NCI-H2196 (cell line): ENCODE measurements at regions not wholly inside any gene's neighbourhood (a gene's known extent, or its start where the extent isn't known, plus 50 kb on each side); places are given as distances from the start of the nearest gene placed in this dataset.

Experiments used
- DNase-seq: peaks from one replicate; lab custom pipeline; 2025; ENCODE audit not compliant: unreplicated experiment; lab: John Stamatoyannopoulos, UW

DNA sequence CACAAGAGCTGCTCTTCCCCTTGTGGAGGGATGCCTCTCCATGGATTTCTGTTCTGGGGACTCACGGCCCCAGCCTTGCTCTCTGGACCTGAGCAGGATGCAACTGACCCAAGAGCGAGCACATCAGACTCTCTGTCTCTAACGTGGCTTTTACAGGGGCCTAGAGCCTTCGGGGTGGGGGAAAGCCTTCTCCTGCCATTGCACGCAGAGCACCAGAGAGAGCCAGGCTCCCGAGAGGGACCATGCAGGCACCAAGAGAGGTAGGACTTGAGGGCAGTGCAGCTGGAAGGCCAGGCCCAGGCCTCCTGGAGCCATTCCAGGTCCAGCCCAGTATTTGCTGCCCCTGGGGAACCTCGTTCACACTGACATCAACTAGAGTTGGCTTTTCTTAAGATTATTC, 475.6 kb upstream of the MYT1L start:
- no peak for DNase-seq

DNA sequence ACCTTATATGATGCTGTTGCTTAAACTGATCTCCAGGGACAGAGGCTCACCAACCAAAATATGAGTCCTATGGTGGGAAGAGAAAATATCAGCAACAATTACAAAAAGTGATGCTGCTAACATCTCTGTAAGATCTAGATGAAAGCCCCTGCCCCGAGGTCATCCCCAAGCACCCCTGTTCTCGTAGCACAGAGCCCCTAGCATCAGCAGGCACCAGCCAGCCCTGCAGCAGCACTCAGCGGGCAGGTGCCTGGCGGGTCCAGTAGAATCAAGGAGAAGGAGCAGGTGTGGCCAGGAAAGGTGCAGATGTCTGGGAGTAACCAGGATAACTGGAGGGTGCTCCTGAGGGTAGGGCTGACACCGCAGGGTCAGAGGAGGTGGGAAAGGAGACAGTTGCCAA, 474.2 kb upstream of the MYT1L start:
- DNase-seq: no peak

DNA sequence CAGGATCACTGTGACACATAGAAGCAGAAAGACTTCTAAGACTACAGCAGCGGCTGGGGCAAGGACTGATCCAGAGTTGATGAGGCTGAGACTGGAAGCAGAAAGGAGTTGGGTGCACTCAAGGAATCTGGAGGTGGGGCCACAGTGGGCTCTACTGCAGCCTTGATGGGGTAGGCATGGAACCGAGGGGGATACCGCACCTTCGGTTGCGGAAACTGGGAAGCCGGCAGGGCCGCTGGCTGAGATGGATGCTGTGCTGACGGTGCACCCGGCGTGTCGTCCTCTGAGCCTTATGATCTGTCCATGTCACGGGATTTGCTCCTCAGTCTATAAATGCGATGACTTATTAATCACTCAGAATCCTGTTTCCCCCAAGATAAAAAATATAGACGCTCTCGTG, 473.5 kb upstream of the MYT1L start:
- DNase-seq: no peak

DNA sequence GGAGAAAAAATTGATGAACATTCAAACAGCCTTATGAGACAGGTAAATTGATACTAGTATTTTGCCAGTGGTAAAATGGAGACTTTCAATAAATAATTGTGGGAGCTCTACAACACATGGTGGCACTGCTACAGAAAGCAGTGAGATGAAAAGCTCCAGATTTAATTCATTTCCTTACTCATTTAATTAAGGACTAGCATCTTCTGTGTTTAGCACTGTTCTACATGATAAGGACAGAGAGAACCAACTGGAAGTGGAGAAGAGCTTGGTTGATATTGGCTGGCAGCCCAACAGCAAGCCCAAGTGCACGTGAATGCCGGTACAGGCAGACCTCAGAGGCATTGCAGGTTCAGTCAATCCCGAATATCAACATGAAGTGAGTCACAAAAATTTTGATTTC, 470.4 kb upstream of the MYT1L start:
- DNase-seq: no peak

DNA sequence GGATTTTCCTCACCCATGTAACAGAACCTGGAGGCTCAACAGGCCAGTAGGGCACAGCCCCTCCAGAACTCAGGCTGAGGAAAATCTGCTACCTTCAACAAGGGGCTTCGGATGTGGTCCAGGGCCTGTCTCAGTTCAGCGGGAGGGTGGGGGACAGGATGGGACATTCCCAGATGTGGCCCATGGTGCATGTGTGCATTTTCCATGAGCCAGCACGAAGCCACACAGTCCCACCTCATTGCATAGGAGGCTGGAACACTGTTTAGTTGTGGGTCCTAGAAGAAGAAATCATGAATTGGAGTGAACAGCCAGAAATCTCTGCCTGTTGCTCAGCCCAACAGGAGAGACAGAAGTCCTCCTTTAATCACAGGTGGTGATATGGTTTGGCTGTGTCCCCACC, 469.6 kb upstream of the MYT1L start:
- no peak for DNase-seq

DNA sequence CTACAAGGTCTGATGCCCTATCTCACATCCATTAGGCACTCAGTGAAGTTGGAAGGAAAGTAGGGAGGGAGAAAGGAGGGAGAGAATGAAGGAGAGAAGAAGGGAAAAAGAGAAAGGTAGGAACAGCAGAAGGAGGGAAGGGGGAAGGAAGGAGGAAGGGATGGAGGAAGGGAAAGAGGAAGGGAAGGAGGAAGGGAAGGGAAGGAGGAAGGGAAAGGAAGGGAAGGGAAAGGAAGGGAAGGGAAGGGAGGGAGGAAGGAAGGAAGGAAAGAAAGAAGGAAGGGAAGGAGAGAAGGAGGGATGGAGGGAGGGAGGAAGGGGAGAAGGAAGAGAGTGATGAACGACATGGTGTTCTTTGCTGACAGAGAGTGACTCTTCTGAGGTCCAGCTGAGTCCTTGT, 468.9 kb upstream of the MYT1L start:
- no peak for DNase-seq

DNA sequence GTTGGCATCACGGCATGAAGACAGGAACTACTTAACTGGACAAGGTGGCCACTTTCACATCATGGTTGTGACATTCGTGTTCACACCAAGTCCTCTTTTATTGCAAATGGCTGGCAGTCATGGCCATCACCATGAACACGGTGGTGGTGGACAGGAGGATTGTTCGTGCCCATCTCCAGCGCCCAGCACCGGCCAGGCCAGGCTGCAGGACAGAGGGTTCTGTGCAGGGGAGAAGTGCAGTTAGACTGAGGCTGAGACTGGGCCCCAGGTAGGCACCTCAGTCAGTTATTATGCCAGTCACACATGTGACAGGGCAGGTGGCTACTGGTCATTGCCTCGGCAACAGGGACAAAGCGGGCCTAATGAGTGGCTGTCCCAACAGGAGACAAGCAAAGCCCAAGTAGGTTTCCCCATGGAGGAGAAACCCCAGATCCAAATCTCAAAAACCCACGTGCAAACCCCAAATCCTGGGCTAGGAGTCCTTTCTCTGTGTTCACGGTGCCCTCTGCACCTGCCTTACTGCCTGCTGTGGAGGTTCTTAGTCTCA, 468.1 kb upstream of the MYT1L start:
- no peak for DNase-seq

DNA sequence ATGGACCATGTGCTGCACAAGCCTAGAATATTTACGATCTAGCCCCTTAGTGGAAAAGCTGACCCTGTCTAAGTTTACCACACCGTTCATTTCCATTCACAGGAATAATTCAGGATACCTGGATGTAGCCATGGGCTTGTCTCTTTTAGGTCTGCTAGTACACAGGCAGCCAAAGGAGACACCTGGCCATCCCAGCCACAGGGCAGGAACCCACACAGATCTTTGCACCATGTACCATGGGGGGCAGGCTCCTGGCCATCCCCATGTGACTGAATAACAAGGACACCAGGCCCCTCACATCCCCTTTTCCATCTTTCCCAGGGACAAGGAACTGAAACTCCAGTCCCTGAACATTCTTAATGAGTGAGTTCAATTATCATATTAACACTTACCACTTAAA, 467.3 kb upstream of the MYT1L start:
- DNase-seq: no peak

DNA sequence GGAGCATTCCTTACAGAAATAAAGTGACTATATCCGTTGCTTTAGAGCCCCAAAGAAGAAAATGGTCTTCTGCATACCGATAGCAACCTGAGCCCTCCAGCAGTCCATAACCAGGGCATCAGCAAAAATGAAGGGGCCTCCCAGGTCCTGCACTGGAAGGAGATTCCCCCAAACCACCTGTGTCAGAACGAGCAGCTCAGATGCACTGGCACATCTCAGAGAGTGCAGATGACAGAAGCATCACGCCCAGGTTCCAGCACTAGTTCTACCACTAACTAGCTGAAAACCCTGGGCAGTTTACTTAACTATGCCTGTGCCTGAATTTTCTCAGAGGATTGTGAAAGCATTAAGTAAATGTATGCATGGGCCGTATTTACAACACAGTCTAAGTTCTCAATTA, 466.7 kb upstream of the MYT1L start:
- DNase-seq: no peak

DNA sequence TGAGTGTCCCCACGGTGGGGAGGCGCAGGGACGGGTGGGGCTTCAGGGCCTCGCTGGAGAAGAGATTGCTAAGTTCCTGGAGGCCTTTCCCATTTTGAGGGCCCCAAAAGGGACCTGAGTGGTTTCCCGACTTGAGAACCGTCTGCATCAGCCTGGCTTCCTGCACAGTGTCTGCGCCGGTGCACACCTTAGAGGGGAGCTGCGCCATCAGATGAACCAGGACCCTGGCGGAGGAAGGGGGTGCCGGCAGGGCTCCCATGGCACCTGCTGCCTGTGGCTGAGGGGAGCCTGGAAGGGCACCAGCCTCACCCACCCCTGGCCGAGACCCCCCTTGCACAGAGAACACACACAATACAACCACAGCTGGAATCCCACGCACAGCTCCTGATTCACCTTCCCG, 465.1 kb upstream of the MYT1L start:
- DNase-seq: no peak

DNA sequence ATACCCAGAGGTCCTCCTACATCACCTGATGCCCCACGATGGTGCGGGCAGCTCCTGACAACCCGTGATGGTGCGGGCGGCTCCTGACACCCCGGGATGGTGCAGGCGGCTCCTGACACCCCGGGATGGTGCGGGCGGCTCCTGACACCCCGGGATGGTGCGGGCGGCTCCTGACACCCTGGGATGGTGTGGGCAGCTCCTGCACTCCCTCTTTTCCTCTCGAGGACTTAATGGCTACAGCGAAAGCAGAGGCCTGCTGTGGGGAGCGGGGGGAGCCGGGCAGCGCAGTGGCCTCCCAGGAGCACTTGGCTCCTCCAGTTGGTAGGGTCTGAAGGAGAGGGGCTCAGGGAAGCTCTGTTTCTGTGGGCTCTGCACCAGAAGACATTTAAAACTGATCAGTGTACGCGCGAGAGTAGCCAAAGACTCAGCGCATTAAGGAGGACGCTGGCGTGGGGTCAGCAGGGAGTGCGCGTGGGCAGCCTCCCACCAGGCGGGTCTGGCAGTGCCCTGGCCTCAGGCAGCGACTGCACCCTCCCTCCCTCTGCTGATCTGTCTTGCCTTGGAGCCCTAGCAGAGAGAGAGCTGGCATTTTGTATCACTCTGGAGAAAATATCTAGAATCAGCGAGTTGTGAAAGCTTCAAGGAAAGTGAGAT, 464.5 kb upstream of the MYT1L start:
- DNase-seq: no peak

DNA sequence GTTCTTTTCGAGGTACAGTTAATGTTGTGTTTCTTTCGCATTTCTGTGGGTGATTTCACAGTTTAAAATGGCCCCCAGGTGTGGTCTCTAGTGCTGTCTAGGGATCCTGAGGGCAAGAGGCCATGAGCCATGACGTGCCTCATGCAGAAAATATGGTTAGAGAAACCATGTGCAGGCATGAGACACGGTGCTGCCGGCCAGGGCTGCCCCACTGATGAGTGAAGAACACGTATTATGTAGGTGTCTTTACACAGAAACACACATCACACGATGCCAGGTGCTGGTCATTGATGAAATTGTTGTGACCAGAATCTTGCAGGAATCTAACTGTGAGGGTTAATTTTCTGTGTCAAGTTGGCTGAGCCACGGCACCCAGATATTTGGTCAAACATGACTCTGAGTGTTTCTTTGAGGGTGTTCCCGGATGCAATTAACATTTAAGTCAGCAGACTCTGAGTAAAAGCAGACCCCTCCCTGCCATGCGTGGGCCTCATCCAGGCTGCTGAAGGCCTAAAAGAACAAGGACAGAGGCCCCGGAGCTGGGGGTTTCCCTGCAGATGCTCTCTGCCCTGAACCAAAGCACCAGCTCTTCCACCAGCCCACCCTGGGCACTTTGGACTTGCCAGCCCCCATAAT, 463.0 kb upstream of the MYT1L start:
- no peak for DNase-seq

DNA sequence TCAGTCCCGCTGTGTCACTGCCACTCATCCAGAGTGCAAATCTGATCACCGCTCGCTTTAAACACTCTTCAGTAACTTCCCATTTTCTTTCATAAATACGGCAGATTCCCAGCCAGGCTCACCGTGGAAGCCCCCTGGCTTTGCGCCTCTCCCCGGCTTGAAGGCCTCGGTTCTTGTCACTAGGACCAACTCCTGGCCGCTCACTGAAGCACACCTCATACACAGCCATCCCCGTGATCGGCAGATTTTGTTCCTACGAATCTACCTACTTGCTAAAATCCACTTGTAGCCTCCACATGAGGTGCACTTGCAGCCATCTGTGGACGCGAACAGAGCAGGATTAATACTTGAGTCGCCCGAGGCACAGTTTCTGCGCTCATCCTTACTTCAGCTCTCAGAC, 462.4 kb upstream of the MYT1L start:
- DNase-seq: no peak

DNA sequence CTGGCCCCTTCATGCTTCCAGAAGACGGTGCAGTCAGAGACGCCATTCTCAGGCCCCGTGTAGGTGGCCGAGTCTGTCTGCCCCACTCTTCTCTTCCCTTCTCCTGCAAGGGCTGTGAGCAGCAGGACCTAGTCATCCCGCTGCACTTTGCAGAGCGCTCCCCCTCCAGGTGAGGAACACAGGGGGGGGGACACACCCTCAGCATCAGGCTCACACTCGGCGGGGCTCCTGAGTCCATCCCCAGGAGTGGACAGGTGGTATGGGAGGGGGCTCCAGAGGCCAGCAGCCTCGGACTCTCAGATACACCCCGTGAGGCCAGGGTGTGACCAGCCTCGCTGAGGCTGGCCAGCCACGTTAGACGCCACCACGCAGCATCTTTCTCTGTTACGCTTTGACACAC, 460.5 kb upstream of the MYT1L start:
- DNase-seq: no peak

DNA sequence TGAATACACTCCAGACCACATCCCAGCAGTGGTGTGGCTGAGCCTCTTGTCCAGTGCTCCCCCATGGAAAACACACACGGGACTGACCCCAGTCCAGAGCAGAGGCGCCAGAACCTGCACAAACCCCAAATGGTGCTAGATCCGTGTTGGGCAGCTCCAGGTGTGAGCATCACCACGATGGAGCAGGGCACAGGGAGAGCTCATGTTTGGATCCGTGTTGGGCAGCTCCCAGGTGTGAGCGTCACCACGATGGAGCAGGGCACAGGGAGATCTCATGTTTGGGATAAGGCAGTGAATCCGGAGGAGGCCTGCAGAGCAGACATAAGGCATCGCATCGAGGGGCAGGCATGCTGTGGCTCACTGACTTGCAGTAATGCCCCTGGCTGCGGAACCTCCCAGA, 460.0 kb upstream of the MYT1L start:
- DNase-seq: no peak

DNA sequence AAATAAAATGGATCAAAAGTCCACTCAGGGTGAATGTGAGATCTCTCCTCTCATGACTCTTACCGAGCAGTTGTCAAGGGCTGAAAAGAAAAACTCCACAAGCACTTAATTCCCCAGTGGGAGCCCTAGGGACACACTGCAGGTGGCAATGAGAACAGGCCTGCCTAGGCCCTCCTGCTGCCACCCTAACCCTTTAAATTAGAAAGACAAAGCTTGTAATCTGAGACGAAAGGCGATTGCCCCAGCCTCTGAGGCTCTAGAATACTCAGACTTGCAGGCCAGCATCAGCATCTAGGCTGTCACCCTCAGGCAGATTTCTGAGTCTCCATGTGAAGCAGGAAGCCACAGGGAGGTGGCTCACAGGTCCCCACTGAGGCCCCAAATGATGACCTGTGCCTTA, 457.0 kb upstream of the MYT1L start:
- peak; percentile 30 for DNase-seq

DNA sequence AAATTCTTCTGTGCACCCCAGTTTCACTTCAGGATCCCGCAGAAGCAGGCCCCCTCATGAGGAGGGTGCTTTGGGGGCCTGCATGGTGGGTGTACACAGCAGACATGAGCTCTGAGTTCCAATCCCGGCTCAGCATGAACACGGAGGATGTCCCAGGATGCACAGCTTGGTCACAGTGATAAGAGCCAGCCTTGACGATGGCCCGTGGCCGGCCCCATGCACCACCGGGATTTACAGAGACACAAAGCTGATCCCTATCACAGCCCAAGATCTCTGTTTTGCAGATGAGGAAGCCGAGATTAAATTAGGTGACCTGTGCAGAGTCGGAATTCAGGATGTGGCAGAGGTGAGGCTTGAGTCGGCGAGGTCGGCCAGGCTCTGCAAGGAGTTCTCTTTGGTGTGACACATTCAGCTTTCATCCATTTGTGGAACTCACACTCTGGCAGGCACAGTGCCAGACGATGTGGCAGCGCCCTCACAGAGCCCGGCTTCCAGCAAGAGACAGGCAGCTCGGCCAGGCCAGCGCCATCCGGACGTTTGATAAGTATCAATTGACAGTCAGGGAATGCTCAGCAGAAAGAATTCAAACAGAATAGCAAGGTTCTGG, 456.3 kb upstream of the MYT1L start:
- peak; percentile 55 for DNase-seq

DNA sequence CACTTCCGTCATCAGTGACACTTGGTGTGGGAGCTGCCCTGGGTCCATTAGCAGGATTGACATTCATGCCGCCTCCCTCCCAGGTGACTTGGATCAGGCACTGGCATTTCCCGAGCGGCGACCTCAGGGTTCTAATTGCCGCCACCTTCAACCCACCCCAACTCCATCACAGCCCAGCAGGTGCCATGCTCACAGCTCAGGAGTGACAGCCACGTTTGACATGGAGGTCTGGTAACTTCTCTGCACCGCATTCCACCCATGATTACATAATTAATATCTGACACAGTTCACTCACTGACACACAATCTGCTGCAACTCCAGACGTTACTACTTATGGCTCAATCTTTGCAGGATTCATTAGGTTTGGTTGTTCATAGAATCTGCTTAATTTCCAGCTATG, 450.9 kb upstream of the MYT1L start:
- no peak for DNase-seq

DNA sequence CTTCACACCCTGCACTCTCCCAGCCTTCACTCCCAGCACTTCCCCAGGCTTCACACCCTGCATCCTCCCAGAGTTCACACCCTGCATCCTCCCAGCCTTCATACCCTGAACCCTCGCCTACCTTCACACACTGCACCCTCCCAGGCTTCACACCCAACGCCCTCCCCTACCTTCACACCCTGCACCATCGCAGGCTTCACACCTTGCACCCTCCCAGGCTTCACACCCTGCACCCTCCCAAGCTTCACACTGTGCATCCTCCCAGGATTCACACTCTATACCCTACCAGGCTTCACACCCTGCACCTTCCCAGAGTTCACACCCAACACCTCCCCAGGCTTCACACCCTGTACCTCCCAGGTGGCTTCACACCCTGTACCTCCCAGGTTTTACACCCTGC, 448.7 kb upstream of the MYT1L start:
- no peak for DNase-seq

DNA sequence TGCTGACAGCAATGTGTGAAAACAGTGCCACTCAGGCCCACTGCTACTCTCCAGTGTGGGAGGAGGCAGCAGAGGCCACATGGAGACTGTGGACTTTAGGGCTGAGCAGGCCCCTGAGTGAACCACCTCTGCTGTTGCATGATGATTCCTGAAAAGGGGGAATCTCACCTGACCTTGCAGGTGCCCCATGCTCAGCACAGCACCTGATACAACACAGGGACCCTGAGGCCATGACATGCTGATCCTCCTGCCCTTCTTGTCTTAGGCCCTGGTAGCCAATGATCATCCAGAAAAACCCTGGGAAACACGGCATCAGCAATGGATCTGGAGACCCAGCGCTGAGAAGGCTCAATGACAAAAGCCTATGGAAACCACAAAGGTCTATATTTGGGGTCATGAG, 446.8 kb upstream of the MYT1L start:
- DNase-seq: no peak

DNA sequence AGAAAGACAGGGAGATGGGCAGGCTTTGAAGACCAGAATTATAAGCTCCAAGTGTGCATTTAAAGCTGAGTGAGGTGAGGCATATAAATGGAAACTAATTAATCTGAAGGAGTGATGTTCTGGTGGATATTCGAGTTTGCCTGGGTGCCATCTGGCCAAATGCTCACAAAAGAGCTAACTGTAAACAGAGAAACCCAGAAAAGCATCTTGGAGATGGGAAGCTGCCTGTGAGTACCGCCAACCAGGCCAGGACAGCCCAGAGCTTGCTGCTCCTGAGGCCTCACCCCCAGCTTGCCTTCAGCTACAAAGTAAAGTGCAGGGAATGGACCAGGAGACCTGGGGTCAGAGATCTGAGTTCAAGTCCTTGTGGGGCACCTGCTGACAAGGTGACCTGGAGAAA, 446.1 kb upstream of the MYT1L start:
- DNase-seq: no peak

DNA sequence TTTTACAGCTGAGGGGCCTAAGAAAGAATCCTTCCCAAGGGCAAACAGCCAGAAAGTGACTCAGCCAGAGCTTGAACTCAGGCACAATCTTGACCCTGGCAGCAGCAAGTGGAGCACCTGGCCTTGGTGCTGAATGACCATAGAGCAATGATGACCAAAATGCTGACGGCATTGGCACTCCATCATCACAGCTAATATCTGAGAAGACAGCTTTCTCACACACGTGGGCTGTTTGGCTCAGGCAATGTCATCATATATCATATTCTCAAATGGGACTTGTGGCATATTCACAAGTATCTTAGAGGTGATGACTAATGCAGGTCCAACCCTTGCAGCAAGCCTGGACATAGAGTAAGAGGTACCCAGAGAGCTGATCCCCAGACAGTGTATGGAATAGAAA, 443.9 kb upstream of the MYT1L start:
- DNase-seq: peak; percentile 20

DNA sequence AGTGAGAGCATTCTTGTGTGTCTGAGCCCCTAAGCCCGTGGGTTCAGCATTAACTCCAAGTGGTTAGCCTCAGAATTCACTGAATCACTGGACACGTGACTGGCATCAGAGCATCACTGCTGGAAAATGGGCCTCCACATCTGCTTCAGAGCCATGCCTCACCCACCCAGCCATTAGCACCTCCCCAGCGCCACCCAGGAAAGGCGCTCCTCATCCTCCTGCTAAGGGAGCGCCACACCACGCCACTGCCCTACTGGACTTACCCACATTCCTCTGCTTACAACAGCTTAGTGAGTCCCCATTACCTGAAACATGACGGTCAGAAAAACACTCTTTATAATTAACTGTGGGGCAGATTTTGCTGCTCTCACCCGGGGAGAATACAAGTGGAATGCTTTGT, 442.6 kb upstream of the MYT1L start:
- no peak for DNase-seq
